Mucosa of descending colon (tissue), 3 donors: ENCODE measurements at regions not wholly inside any gene's neighbourhood (a gene's known extent, or its start where the extent isn't known, plus 50 kb on each side); places are given as distances from the start of the nearest gene placed in this dataset.
"Not testable (repeated sequence)": the region's sequence is repeated elsewhere in the genome, so short reads cannot be mapped to it uniquely, and the experiment has no call there.

Experiments
- ATAC-seq: fragments of 200-7000 bp; cut with Tn5 transposase; one replicate; pipeline ENCODE4 v1.9.1; 2020; ENCODE audit warnings: mild to moderate bottlenecking, moderate library complexity
- DNase-seq, 3 donors: peaks; one replicate each; pipeline ENCODE4 v3.0.0-alpha.2; 2020
- H3K36me3 ChIP-seq: fragments of 200-600 bp; one replicate; pipeline ENCODE4 v1.8.0; 2021; ENCODE audit warnings: low read depth, mild to moderate bottlenecking
- H3K4me1 ChIP-seq: fragments of 200-600 bp; one replicate; pipeline ENCODE4 v1.8.0; 2021; ENCODE audit warnings: low read depth, mild to moderate bottlenecking
- H3K4me3 ChIP-seq: fragments of 200-600 bp; one replicate; pipeline ENCODE4 v1.8.0; 2021; ENCODE audit warnings: mild to moderate bottlenecking
- H3K9me3 ChIP-seq: fragments of 200-600 bp; one replicate; pipeline ENCODE4 v1.8.0; 2021; ENCODE audit warnings: mild to moderate bottlenecking
- CTCF ChIP-seq: fragments of 200-600 bp; IDR thresholded peaks from one replicate; pipeline ENCODE4 v1.8.0; 2022; ENCODE audit warnings: antibody characterized with exemption, mild to moderate bottlenecking
- intact Hi-C, 2 donors: fragments of 100-400 bp; cut with DNase I in 1 of 2; cut with micrococcal nuclease in 1 of 2; formaldehyde crosslinking; loops; one replicate each; pipeline versions ENCODE4 v1.11.0 to v1.11.1; 2022; cut with DNase I, micrococcal nuclease
- donor health status: DM: no; HTN: no; CAD: no; lungs with moderate emphysema.
- donor health status: DM: no; HTN: no; CAD: no.
- donor health status: DM: no; HTN: yes; CAD: no.

- no peak for ATAC-seq
- DNase-seq: no peak
- Histone ChIP-seq H3K9me3 (no peaks in the 10 kb centered on the region), H3K36me3 (no peaks in the 10 kb centered on the region), H3K4me3 (no peak overlapping the region), H3K4me1 (no peaks in the 10 kb centered on the region)
- no peak for TF ChIP-seq CTCF
- intact Hi-C loops: no loop called here
Measured at GRCh38 chr12:102317155-102317554, 119.5 kb upstream of the PMCH start.

GRCh38 chr12:102316723-102317122 is 119.1 kb upstream of the PMCH start:
- no peak for ATAC-seq

GRCh38 chr12:102314821-102315220 is 117.2 kb upstream of the PMCH start:
- Histone ChIP-seq H3K4me3 (no peak overlapping the region), H3K9me3 (no peaks in the 10 kb centered on the region), H3K36me3 (no peaks in the 10 kb centered on the region), H3K4me1 (no peaks in the 10 kb centered on the region)
- ATAC-seq (no peak), DNase-seq (no peak)
- intact Hi-C loops: no loop called here
- TF ChIP-seq CTCF: no peak

More at GRCh38 chr12:102316723-102317122, 119.1 kb upstream of the PMCH start:
- no peak for DNase-seq
- Histone ChIP-seq H3K4me1 (no peaks in the 10 kb centered on the region), H3K4me3 (no peak overlapping the region), H3K36me3 (no peaks in the 10 kb centered on the region), H3K9me3 (no peaks in the 10 kb centered on the region)
- intact Hi-C loops: no loop called here
- TF ChIP-seq CTCF: no peak

GRCh38 chr12:102313116-102313971 is 115.7 kb upstream of the PMCH start:
- H3K4me3 ChIP-seq, H3K9me3 ChIP-seq, intact Hi-C loops, DNase-seq, H3K36me3 ChIP-seq, ATAC-seq, H3K4me1 ChIP-seq: not testable (repeated sequence)

GRCh38 chr12:102305486-102305885 is 107.9 kb upstream of the PMCH start:
- no peak for TF ChIP-seq CTCF
- Histone ChIP-seq H3K36me3 (no peaks in the 10 kb centered on the region), H3K4me1 (no peaks in the 10 kb centered on the region), H3K9me3 (no peaks in the 10 kb centered on the region), H3K4me3 (no peak overlapping the region)
- DNase-seq: no peak
- no peak for ATAC-seq
- intact Hi-C loops: no loop called here

GRCh38 chr12:102304667-102305066 is 107.0 kb upstream of the PMCH start:
- intact Hi-C loops, H3K36me3 ChIP-seq, DNase-seq, ATAC-seq, H3K4me1 ChIP-seq, H3K4me3 ChIP-seq, H3K9me3 ChIP-seq: not testable (repeated sequence)
